GM23338 (cell line): ENCODE measurements at regions not wholly inside any gene's neighbourhood (a gene's known extent, or its start where the extent isn't known, plus 50 kb on each side); places are given as distances from the start of the nearest gene placed in this dataset.

ENCODE experiments used
- ATAC-seq: fragments of 200-7000 bp; cut with Tn5 transposase; 3 replicates; pipeline ENCODE4 v1.9.1; 2020
- DNase-seq: peaks from one replicate; pipeline ENCODE4 v3.0.0-alpha.2; 2015; ENCODE audit warnings: low spot score
- H2AFZ ChIP-seq: fragments of 200-600 bp; sonication (generic); 2 replicates; pipeline ENCODE4 v1.8.0; 2016; ENCODE audit warnings: antibody characterized with exemption, mild to moderate bottlenecking, moderate library complexity
- H3F3A ChIP-seq: fragments of 200-600 bp; sonication (generic); replicated peaks from 2 replicates; pipeline ENCODE4 v1.8.0; 2017; ENCODE audit warnings: antibody characterized with exemption, mixed run types, low read depth
- H3K27ac ChIP-seq: fragments of 200-600 bp; sonication (generic); 2 replicates; pipeline ENCODE4 v1.6.1; 2016; ENCODE audit warnings: low read depth
- H3K27me3 ChIP-seq: fragments of 200-600 bp; sonication (generic); 2 replicates; pipeline ENCODE4 v1.8.0; 2016; ENCODE audit warnings: mild to moderate bottlenecking, mixed run types, moderate library complexity; ENCODE audit not compliant: insufficient read depth
- H3K36me3 ChIP-seq: fragments of 200-600 bp; sonication (generic); 2 replicates; pipeline ENCODE4 v1.8.0; 2016; ENCODE audit warnings: mild to moderate bottlenecking; ENCODE audit not compliant: insufficient read depth
- H3K4me1 ChIP-seq: fragments of 200-600 bp; sonication (generic); 2 replicates; pipeline ENCODE4 v1.8.0; 2016; ENCODE audit warnings: mild to moderate bottlenecking, moderate library complexity; ENCODE audit not compliant: insufficient read depth
- H3K4me2 ChIP-seq: fragments of 200-600 bp; sonication (generic); 2 replicates; pipeline ENCODE4 v1.7.1; 2017; ENCODE audit warnings: mixed run types
- H3K4me3 ChIP-seq: fragments of 200-600 bp; sonication (generic); 2 replicates; pipeline ENCODE4 v1.6.1; 2016; ENCODE audit warnings: mixed run types
- H3K79me2 ChIP-seq: fragments of 200-600 bp; sonication (generic); replicated peaks from 2 replicates; pipeline ENCODE4 v1.8.0; 2017; ENCODE audit warnings: mild to moderate bottlenecking; ENCODE audit not compliant: insufficient read depth
- H3K9me2 ChIP-seq: fragments of 200-600 bp; sonication (generic); 2 replicates; pipeline ENCODE4 v1.8.0; 2017; ENCODE audit not compliant: insufficient read depth
- H4K20me1 ChIP-seq: fragments of 200-600 bp; sonication (generic); replicated peaks from 2 replicates; pipeline ENCODE4 v1.8.0; 2017; ENCODE audit warnings: mild to moderate bottlenecking; ENCODE audit not compliant: insufficient read depth
- H3K27ac Mint-ChIP-seq: 2 replicates; pipeline ENCODE4 v1.8.0; 2020; ENCODE audit warnings: inconsistent platforms, mild to moderate bottlenecking, moderate library complexity, mixed read lengths
- H3K27me3 Mint-ChIP-seq: 3 replicates; pipeline ENCODE4 v1.8.0; 2022; ENCODE audit warnings: low read depth, mild to moderate bottlenecking, moderate library complexity, mixed read lengths, inconsistent platforms; ENCODE audit not compliant: insufficient read depth, poor library complexity
- H3K36me3 Mint-ChIP-seq: 3 replicates; pipeline ENCODE4 v1.8.0; 2021; ENCODE audit warnings: low read depth, mild to moderate bottlenecking, inconsistent platforms, moderate library complexity, mixed read lengths
- H3K4me1 Mint-ChIP-seq: 3 replicates; pipeline ENCODE4 v1.8.0; 2020; ENCODE audit warnings: mild to moderate bottlenecking, inconsistent platforms, mixed read lengths
- H3K4me3 Mint-ChIP-seq: 3 replicates; pipeline ENCODE4 v1.8.0; 2021; ENCODE audit warnings: moderate library complexity, mild to moderate bottlenecking, inconsistent platforms, mixed read lengths
- H3K9me3 Mint-ChIP-seq: 3 replicates; pipeline ENCODE4 v1.8.0; 2020; ENCODE audit warnings: moderate library complexity, mild to moderate bottlenecking, inconsistent platforms, mixed read lengths
- CREB1 ChIP-seq: fragments of 250-450 bp; sonication (Bioruptor Pico); IDR thresholded peaks from 2 replicates; pipeline ENCODE4 v1.5.0; 2020; ENCODE audit warnings: low read depth, mild to moderate bottlenecking, moderate library complexity
- JUNB ChIP-seq: IDR thresholded peaks from one replicate; pipeline ENCODE4 v1.6.1; 2016; ENCODE audit warnings: antibody characterized with exemption; ENCODE audit not compliant: unreplicated experiment
- NANOG ChIP-seq: IDR thresholded peaks from 2 replicates; pipeline ENCODE4 v1.6.1; 2016; ENCODE audit warnings: antibody characterized with exemption, borderline replicate concordance
- POLR2AphosphoS5 ChIP-seq: IDR thresholded peaks from 2 replicates; pipeline ENCODE4 v1.6.1; 2016; ENCODE audit warnings: antibody characterized with exemption, low read depth
- ZNF114 ChIP-seq: fragments of 250-450 bp; sonication (Bioruptor Pico); IDR thresholded peaks from 2 replicates; pipeline ENCODE4 v1.5.0; 2020; ENCODE audit warnings: mild to moderate bottlenecking, moderate library complexity
- ZNF462 ChIP-seq: fragments of 250-450 bp; sonication (Bioruptor Pico); IDR thresholded peaks from 2 replicates; pipeline ENCODE4 v1.5.0; 2020; ENCODE audit warnings: mild to moderate bottlenecking, moderate library complexity
- TF ChIP-seq, protein P1 (sequence below), 2 experiments: fragments of 200-600 bp in 1 of 2; sonication (generic) in 1 of 2; conservative IDR thresholded peaks; 2 replicates each; pipeline versions ENCODE4 v1.5.1 to v1.6.1; 2016 to 2017; ENCODE audit warnings: antibody characterized with exemption in 2 of 2, low read depth in 2 of 2, mild to moderate bottlenecking in 2 of 2, moderate library complexity in 1 of 2
- TF ChIP-seq, protein P2 (sequence below): IDR thresholded peaks from 2 replicates; pipeline ENCODE4 v1.6.1; 2016; ENCODE audit warnings: antibody characterized with exemption

GRCh38 chr6:137677709-137678108 lies 183.5 kb upstream of the OLIG3 start:
- no peak for ATAC-seq

More at GRCh38 chr6:137677709-137678108, 183.5 kb upstream of the OLIG3 start:
- TF ChIP-seq ZNF114 (CRISPR knock-in tag) (no peak), POLR2AphosphoS5 (no peak), ZNF462 (CRISPR knock-in tag) (no peak), JUNB (no peak), CREB1 (CRISPR knock-in tag) (no peak), NANOG (no peak)
- TF ChIP-seq, protein P1, sequence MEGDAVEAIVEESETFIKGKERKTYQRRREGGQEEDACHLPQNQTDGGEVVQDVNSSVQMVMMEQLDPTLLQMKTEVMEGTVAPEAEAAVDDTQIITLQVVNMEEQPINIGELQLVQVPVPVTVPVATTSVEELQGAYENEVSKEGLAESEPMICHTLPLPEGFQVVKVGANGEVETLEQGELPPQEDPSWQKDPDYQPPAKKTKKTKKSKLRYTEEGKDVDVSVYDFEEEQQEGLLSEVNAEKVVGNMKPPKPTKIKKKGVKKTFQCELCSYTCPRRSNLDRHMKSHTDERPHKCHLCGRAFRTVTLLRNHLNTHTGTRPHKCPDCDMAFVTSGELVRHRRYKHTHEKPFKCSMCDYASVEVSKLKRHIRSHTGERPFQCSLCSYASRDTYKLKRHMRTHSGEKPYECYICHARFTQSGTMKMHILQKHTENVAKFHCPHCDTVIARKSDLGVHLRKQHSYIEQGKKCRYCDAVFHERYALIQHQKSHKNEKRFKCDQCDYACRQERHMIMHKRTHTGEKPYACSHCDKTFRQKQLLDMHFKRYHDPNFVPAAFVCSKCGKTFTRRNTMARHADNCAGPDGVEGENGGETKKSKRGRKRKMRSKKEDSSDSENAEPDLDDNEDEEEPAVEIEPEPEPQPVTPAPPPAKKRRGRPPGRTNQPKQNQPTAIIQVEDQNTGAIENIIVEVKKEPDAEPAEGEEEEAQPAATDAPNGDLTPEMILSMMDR (conservative IDR thresholded peaks at IDR 0.05; ENCODE audit: low read depth in 2 of 2) = no peak
- TF ChIP-seq, protein P2, sequence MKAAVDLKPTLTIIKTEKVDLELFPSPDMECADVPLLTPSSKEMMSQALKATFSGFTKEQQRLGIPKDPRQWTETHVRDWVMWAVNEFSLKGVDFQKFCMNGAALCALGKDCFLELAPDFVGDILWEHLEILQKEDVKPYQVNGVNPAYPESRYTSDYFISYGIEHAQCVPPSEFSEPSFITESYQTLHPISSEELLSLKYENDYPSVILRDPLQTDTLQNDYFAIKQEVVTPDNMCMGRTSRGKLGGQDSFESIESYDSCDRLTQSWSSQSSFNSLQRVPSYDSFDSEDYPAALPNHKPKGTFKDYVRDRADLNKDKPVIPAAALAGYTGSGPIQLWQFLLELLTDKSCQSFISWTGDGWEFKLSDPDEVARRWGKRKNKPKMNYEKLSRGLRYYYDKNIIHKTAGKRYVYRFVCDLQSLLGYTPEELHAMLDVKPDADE = no peak
- H3K4me3 Mint-ChIP-seq = no peak overlapping the region
- Histone ChIP-seq H3K36me3 (no peaks in the 10 kb centered on the region), H3K4me3 (no peak overlapping the region), H3K4me2 (no peak overlapping the region), H3K9me2 (no peaks in the 10 kb centered on the region; the same call in none of the 2 replicates), H4K20me1 (no peaks in the 10 kb centered on the region), H3K27ac (no peak overlapping the region), H3K4me1 (no peaks in the 10 kb centered on the region), H3F3A (no peaks in the 10 kb centered on the region), H3K27me3 (no peaks in the 10 kb centered on the region), H2AFZ (no peak overlapping the region), H3K79me2 (no peaks in the 10 kb centered on the region)
- H3K36me3 Mint-ChIP-seq = no peaks in the 10 kb centered on the region; the same call in 2 of the 3 replicates
- peaks cover 3% of the 10 kb centered on the region for H3K27me3 Mint-ChIP-seq
- no peaks in the 10 kb centered on the region for H3K4me1 Mint-ChIP-seq
- DNase-seq = no peak
- no peak overlapping the region for H3K27ac Mint-ChIP-seq
- H3K9me3 Mint-ChIP-seq = peaks cover 11% of the 10 kb centered on the region; the same call in 1 of the 3 replicates
